Ishikawa (cell line): ENCODE measurements at regions not wholly inside any gene's neighbourhood (a gene's known extent, or its start where the extent isn't known, plus 50 kb on each side); places are given as distances from the start of the nearest gene placed in this dataset.

Experiments
- CEBPB ChIP-seq: IDR thresholded peaks from 2 replicates; pipeline ENCODE4 v1.6.1; 2012
- CREB1 ChIP-seq: IDR thresholded peaks from 2 replicates; pipeline ENCODE4 v1.6.1; 2012; ENCODE audit warnings: low read depth
- EGR1 ChIP-seq: IDR thresholded peaks from 2 replicates; pipeline ENCODE4 v1.6.1; 2012
- EP300 ChIP-seq: IDR thresholded peaks from 2 replicates; pipeline ENCODE4 v1.6.1; 2012; ENCODE audit warnings: borderline replicate concordance
- FOXM1 ChIP-seq: IDR thresholded peaks from 2 replicates; pipeline ENCODE4 v1.6.1; 2012; ENCODE audit warnings: low read depth, borderline replicate concordance
- MAX ChIP-seq: IDR thresholded peaks from 2 replicates; pipeline ENCODE4 v1.6.1; 2012
- NFIC ChIP-seq: IDR thresholded peaks from 2 replicates; pipeline ENCODE4 v1.6.1; 2012
- RAD21 ChIP-seq: IDR thresholded peaks from 2 replicates; pipeline ENCODE4 v1.6.1; 2012; ENCODE audit warnings: low read depth
- REST ChIP-seq: IDR thresholded peaks from 2 replicates; pipeline ENCODE4 v1.6.1; 2012; ENCODE audit warnings: low read depth, mild to moderate bottlenecking
- TAF1 ChIP-seq: IDR thresholded peaks from 2 replicates; pipeline ENCODE4 v1.6.1; 2012; ENCODE audit warnings: low read depth, mild to moderate bottlenecking
- TCF12 ChIP-seq: IDR thresholded peaks from 2 replicates; pipeline ENCODE4 v1.6.1; 2012; ENCODE audit warnings: low read depth
- TEAD4 ChIP-seq: IDR thresholded peaks from 2 replicates; pipeline ENCODE4 v1.6.1; 2012
- USF1 ChIP-seq: IDR thresholded peaks from 2 replicates; pipeline ENCODE4 v1.6.1; 2012
- YY1 ChIP-seq: IDR thresholded peaks from 2 replicates; pipeline ENCODE4 v1.6.1; 2012; ENCODE audit warnings: low read depth
- ZBTB7A ChIP-seq: IDR thresholded peaks from 2 replicates; pipeline ENCODE4 v1.6.1; 2012; ENCODE audit warnings: low read depth

GRCh38 chr3:176041185-176041584 is 1156.1 kb downstream of the TBL1XR1 start:
- TF ChIP-seq RAD21 (no peak), USF1 (no peak)

- no peak for TF ChIP-seq MAX
- no peak for TF ChIP-seq TAF1
- TF ChIP-seq EP300 = no peak
- TF ChIP-seq CEBPB = no peak
- TF ChIP-seq YY1 = no peak
- TF ChIP-seq TEAD4 = no peak
- no peak for TF ChIP-seq FOXM1
- no peak for TF ChIP-seq USF1
- no peak for TF ChIP-seq CREB1
Measured at GRCh38 chr3:176037636-176038035, 1159.6 kb downstream of the TBL1XR1 start.

GRCh38 chr3:176032043-176032442 is 1165.2 kb downstream of the TBL1XR1 start:
- TF ChIP-seq USF1 = no peak
- TF ChIP-seq YY1 = no peak
- TF ChIP-seq TCF12 = no peak
- TF ChIP-seq TEAD4 = no peak
- no peak for TF ChIP-seq ZBTB7A
- TF ChIP-seq TAF1 = no peak
- no peak for TF ChIP-seq CEBPB
- TF ChIP-seq EGR1 = no peak
- TF ChIP-seq NFIC = no peak
- no peak for TF ChIP-seq REST
- TF ChIP-seq RAD21 = no peak
- TF ChIP-seq MAX = no peak
- TF ChIP-seq EP300 = no peak
- TF ChIP-seq CREB1 = no peak
- no peak for TF ChIP-seq FOXM1

- TF ChIP-seq ZBTB7A = no peak
- TF ChIP-seq FOXM1 = no peak
- TF ChIP-seq EGR1 = no peak
- no peak for TF ChIP-seq TAF1
- no peak for TF ChIP-seq EP300
- no peak for TF ChIP-seq USF1
- TF ChIP-seq NFIC = no peak
- TF ChIP-seq CREB1 = no peak
- TF ChIP-seq CEBPB = no peak
- no peak for TF ChIP-seq REST
- TF ChIP-seq YY1 = no peak
- no peak for TF ChIP-seq TCF12
Measured at GRCh38 chr3:176009256-176009655, 1150.1 kb downstream of the NAALADL2 start.

- TF ChIP-seq EP300 (no peak), FOXM1 (no peak), MAX (no peak), USF1 (no peak), NFIC (no peak), REST (no peak), TAF1 (no peak), ZBTB7A (no peak), TCF12 (no peak), TEAD4 (no peak)
Measured at GRCh38 chr3:176005564-176005963, 1146.4 kb downstream of the NAALADL2 start.
